GM12874 (cell line): ENCODE measurements at regions not wholly inside any gene's neighbourhood (a gene's known extent, or its start where the extent isn't known, plus 50 kb on each side); places are given as distances from the start of the nearest gene placed in this dataset.

ENCODE experiments used
- TF ChIP-seq, protein P1 (sequence below): IDR thresholded peaks from 2 replicates; pipeline ENCODE4 v1.5.1; 2011; ENCODE audit warnings: low read depth, mild to moderate bottlenecking, control low read depth, low read length, moderate library complexity; ENCODE audit not compliant: insufficient read depth

DNA sequence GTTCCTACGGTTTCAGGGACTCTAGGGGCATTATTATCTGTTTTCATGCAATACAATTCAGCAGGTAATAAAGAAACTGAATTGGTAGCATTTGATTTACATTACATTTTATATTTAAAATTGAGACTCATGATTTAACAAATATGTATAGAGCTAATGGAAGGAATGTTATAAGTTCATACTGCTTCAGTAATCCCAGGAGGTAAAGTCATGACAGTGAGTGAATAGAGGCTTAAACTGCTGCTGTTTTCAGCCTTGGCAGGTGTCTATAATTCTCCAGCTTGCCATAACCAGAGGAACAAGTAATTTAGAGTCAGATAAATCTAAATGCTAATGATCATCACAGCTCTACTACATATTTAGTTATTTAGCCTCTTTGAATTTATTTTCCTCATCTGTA lies 360.8 kb upstream of the MANEA start:
- TF ChIP-seq, protein P1, sequence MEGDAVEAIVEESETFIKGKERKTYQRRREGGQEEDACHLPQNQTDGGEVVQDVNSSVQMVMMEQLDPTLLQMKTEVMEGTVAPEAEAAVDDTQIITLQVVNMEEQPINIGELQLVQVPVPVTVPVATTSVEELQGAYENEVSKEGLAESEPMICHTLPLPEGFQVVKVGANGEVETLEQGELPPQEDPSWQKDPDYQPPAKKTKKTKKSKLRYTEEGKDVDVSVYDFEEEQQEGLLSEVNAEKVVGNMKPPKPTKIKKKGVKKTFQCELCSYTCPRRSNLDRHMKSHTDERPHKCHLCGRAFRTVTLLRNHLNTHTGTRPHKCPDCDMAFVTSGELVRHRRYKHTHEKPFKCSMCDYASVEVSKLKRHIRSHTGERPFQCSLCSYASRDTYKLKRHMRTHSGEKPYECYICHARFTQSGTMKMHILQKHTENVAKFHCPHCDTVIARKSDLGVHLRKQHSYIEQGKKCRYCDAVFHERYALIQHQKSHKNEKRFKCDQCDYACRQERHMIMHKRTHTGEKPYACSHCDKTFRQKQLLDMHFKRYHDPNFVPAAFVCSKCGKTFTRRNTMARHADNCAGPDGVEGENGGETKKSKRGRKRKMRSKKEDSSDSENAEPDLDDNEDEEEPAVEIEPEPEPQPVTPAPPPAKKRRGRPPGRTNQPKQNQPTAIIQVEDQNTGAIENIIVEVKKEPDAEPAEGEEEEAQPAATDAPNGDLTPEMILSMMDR: no peak

DNA sequence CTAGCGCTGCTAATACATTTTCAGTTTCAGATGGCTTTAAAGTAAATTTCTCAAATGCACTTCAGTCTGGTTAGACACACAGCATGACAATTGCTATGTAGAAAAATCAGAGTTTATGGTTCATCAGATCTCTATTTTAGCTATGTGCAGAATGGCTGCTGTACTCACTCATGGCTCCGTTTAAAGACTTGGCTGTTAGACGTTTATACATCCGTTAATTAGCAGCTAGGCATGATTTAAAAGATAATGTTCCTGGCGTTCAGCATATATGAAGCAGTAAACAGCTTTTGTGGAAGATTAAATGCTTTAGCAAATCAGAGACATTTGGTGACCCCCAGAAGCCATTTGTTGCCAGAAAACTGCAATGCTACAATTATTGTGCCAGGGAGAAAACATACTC lies 350.0 kb upstream of the MANEA start:
- TF ChIP-seq, protein P1: no peak

- TF ChIP-seq, protein P1: no peak
These were observed 348.7 kb upstream of the MANEA start for GRCh38 chr6:95228636-95229035.

DNA sequence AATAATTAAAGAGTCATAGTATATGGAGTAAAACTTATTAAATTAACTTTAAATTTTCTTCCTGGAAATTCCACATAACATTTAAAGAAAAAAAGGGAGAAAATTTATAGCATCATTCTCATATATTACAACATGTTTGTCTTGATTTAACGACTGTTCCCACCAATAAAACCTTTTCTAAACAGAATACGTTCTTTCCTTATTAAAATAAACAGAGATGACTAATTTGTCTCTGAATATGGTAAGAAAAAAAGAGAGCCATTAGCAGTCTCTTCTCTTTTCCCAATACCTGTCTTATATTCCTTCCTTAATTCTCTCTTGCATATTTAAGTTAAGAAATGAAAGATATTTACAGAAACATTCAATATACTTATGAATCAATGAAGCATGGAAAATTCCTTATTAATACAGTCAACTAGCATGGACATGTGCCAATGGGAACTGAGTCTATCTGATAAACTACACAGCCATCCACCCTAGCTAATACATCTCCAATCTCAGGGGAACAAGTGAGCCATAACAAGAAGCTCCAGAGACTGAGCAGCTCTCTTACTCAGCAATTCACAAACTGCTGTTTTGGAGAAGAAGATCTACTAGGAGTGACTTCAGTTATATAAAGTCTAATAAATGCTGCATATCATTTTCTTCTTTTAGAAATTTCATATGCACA lies 347.1 kb upstream of the MANEA start:
- TF ChIP-seq, protein P1: no peak

DNA sequence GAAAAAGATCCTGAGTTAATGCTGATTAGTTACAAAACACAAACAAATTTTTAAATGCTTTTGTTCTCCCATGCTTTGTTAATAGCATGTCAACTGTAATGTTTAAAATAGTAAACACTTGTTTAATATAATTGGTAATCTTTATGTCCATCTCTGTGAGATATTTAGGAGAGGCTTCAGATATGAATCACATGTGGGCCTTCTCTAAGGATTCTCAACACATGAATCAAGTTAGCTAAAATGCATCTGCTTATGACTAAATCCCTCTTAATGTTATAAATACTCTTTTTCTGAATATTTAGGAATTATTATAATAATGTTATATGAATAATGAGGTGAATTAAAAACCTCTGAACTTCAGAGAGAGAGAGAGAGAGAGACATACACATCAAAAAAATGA lies 345.9 kb upstream of the MANEA start:
- TF ChIP-seq, protein P1: no peak

GRCh38 chr6:95232446-95232845 lies 344.9 kb upstream of the MANEA start:
- TF ChIP-seq, protein P1: no peak

- TF ChIP-seq, protein P1: no peak
These were observed 343.5 kb upstream of the MANEA start for GRCh38 chr6:95233879-95234278.

DNA sequence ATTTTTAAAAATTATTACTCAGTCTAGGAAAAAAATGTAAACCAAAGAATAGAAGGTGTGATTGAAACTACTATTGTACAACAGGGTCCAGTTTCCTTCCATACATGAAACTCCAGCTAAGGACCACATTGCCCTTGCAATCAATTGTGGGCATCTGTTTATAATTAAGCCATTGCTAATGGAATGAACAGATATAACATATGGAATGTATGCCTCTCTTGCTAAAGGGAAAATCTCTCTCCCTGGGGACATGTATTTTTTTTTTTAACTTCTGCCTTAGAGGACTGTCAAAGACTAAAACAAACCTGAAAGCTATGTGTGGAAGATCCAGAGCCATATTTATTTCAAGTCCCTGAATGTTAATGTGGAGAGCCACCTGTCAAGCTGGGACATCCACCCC lies 336.8 kb upstream of the MANEA start:
- TF ChIP-seq, protein P1: no peak
